Endothelial cell (in vitro differentiated cells): ENCODE measurements at regions not wholly inside any gene's neighbourhood (a gene's known extent, or its start where the extent isn't known, plus 50 kb on each side); places are given as distances from the start of the nearest gene placed in this dataset.
"Not testable (repeated sequence)": the region's sequence is repeated elsewhere in the genome, so short reads cannot be mapped to it uniquely, and the experiment has no call there.

ENCODE experiments used
- DNase-seq: peaks from one replicate; pipeline ENCODE4 v3.0.0; 2021; ENCODE audit warnings: low spot score
- H3K27ac Mint-ChIP-seq: one replicate; pipeline ENCODE4 v1.8.0; 2021; ENCODE audit warnings: mixed read lengths, inconsistent platforms; ENCODE audit not compliant: unreplicated experiment
- H3K27me3 Mint-ChIP-seq: one replicate; pipeline ENCODE4 v1.8.0; 2021; ENCODE audit warnings: mild to moderate bottlenecking, moderate library complexity, mixed read lengths, inconsistent platforms; ENCODE audit not compliant: unreplicated experiment
- H3K36me3 Mint-ChIP-seq: one replicate; pipeline ENCODE4 v1.8.0; 2021; ENCODE audit warnings: mild to moderate bottlenecking, low read depth, mixed read lengths, inconsistent platforms; ENCODE audit not compliant: unreplicated experiment
- H3K4me1 Mint-ChIP-seq: one replicate; pipeline ENCODE4 v1.8.0; 2021; ENCODE audit warnings: mild to moderate bottlenecking, mixed read lengths, inconsistent platforms; ENCODE audit not compliant: unreplicated experiment
- H3K4me3 Mint-ChIP-seq: one replicate; pipeline ENCODE4 v1.8.0; 2021; ENCODE audit warnings: mild to moderate bottlenecking, mixed read lengths, inconsistent platforms; ENCODE audit not compliant: unreplicated experiment
- H3K9me3 Mint-ChIP-seq: one replicate; pipeline ENCODE4 v1.8.0; 2021; ENCODE audit warnings: mixed read lengths, inconsistent platforms; ENCODE audit not compliant: unreplicated experiment
- CTCF ChIP-seq: fragments of 200-600 bp; sonication (generic); IDR thresholded peaks from one replicate; pipeline ENCODE4 v1.5.0; 2021; ENCODE audit warnings: antibody characterized with exemption; ENCODE audit not compliant: unreplicated experiment

GRCh38 chr2:65576861-65577601 lies 144.6 kb upstream of the SPRED2 start:
- no peak for DNase-seq
- Mint-ChIP-seq H3K4me3 (no peak overlapping the region), H3K4me1 (peaks cover 30% of the 10 kb centered on the region), H3K27me3 (no peaks in the 10 kb centered on the region), H3K9me3 (no peaks in the 10 kb centered on the region), H3K36me3 (no peaks in the 10 kb centered on the region), H3K27ac (peak overlapping the region; percentile 59)
- TF ChIP-seq CTCF = no peak

DNA sequence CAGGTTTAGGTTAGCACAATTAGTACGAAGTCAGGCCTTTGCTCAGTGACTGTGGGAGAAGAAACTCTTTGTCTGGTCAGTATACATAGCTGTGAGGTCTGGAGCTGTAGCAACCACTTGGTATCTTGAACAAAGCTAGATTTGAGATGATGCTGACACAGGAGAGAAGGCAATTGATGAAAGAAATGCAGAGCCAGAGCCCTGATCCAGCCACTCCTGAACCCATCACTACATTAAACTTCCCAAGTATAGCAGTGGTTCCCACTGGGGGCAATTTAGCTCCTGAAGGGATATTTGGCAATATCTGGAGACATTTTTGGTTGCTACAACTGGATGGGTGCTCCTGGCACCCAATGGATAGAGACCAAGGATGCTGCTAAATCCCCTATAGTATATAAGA lies 143.9 kb upstream of the SPRED2 start:
- no peaks in the 10 kb centered on the region for H3K27me3 Mint-ChIP-seq
- H3K27ac Mint-ChIP-seq = no peak overlapping the region
- DNase-seq = no peak
- no peak overlapping the region for H3K4me3 Mint-ChIP-seq
- no peaks in the 10 kb centered on the region for H3K36me3 Mint-ChIP-seq
- H3K4me1 Mint-ChIP-seq = peaks cover 30% of the 10 kb centered on the region
- TF ChIP-seq CTCF = no peak
- no peaks in the 10 kb centered on the region for H3K9me3 Mint-ChIP-seq

DNA sequence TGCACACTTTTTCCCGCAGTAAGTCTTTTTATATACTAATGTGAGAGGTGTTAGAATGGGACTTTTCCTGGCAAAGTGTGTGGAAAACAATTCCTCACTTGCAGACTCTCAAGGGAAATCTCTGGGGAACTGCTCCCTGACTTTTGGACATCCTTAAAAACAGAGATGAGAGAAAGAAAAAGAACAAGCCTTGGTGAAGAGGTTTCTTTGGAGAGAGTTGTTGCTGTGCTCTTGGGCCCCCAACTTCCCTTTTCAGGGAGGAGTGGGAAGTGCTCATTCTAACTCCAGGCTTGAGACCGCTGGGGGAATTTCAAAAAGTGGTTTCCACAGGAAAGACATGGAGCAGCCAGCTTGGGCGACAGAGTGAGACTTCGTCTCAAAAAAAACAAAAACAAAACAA lies 142.6 kb upstream of the SPRED2 start:
- no peaks in the 10 kb centered on the region for H3K27me3 Mint-ChIP-seq
- no peak for TF ChIP-seq CTCF
- no peaks in the 10 kb centered on the region for H3K36me3 Mint-ChIP-seq
- peaks cover 27% of the 10 kb centered on the region for H3K4me1 Mint-ChIP-seq
- no peak for DNase-seq
- no peaks in the 10 kb centered on the region for H3K9me3 Mint-ChIP-seq
- peak overlapping the region; percentile 97 for H3K27ac Mint-ChIP-seq
- no peak overlapping the region for H3K4me3 Mint-ChIP-seq

DNA sequence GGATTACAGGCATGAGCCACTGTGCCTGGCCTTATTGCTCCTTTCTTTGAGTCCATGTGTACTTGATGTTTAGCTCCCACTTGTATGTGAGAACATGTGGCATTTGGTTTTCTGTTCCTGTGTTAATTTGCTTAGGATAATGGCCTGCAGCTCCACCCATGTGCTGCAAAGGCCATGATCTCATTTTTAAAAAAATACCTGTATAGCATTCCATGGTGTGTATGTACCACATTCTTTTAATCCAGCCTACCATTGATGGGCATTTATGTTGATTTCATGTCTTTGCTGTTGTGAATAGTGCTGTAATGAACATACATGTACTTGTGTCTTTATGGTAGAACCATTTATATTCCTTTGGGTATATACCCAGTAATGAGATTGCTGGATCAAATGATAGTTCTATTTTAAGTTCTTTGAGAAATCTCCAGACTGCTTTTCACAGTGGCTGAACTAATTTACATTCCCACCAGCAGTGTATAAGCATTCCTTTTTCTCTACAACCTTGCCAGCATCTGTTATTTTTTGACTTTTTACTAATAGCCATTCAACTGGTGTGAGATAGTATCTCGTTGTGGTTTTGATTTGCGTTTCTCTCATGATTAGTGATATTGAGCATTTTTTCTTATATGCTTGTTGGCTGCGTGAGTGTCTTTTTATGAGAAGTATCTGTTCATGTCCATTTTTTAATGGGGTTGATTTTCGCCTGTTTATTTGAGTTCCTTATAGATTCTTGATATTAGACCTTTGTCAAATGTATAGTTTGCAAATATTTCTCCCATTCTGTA lies 136.4 kb upstream of the SPRED2 start:
- not testable (repeated sequence) for H3K9me3 Mint-ChIP-seq, H3K36me3 Mint-ChIP-seq, DNase-seq, H3K4me3 Mint-ChIP-seq, H3K27me3 Mint-ChIP-seq
- H3K4me1 Mint-ChIP-seq = peaks cover 13% of the 10 kb centered on the region
- peak overlapping the region; percentile 42 for H3K27ac Mint-ChIP-seq

DNA sequence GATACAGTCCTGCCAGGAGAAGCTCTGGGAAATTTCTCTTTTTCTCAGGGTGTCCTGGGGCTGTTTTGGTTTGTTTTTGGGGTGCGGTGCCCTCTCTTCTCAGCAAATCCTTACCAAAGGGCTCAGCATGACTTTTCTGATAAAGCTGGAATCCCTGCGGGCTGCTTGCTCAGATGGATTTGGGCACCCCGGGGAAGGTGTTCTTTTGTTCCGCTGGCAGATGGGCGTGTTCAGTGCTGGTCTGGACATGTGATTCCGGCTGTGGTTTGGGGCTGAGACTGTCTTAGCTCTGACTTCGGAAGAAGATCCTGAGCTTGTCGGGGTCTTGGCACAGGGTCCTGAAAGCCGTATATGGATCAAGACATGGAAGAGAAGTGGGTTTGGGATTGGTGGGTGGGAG lies 134.2 kb upstream of the SPRED2 start:
- Mint-ChIP-seq H3K36me3 (peaks cover 5% of the 10 kb centered on the region), H3K27ac (no peak overlapping the region), H3K4me3 (no peak overlapping the region), H3K27me3 (no peaks in the 10 kb centered on the region), H3K9me3 (no peaks in the 10 kb centered on the region), H3K4me1 (peaks cover 11% of the 10 kb centered on the region)
- no peak for DNase-seq
- no peak for TF ChIP-seq CTCF
